ENCODE measurements at regions not wholly inside any gene's neighbourhood (a gene's known extent, or its start where the extent isn't known, plus 50 kb on each side); places are given as distances from the start of the nearest gene placed in this dataset.

GRCh38 chr21:32844653-32845436, 73.3 kb upstream of the PAXBP1 start:
- H3K4me1 ChIP-seq = no peaks in the 10 kb centered on the region
- DNase-seq (ENCODE audit: low spot score in 2 of 2) = no peak
- 70 to 71% methylated on average over 14 of the region's 14 CpGs for WGBS, 2 donors
- no peaks in the 10 kb centered on the region for H3K9me3 ChIP-seq
- H3K27ac ChIP-seq = no peak overlapping the region
- TF ChIP-seq EP300 (IDR thresholded peaks at IDR 0.05) = no peak
- no peak for TF ChIP-seq CTCF (IDR thresholded peaks at IDR 0.05)
- TF ChIP-seq POLR2A (IDR thresholded peaks at IDR 0.05) = no peak
- no peaks in the 10 kb centered on the region for H3K36me3 ChIP-seq
- no peaks in the 10 kb centered on the region for H3K27me3 ChIP-seq
- H3K4me3 ChIP-seq = no peak overlapping the region

- Histone ChIP-seq H3K9me3 (peaks cover 0 to 11% (median 0%) of the 10 kb centered on the region in 4 donors), H3K27ac (no peak overlapping the region), H3K4me3 (no peak overlapping the region), H3K36me3 (no peaks in the 10 kb centered on the region), H3K27me3 (no peaks in the 10 kb centered on the region), H3K4me1 (peaks cover 0 to 7% (median 0%) of the 10 kb centered on the region in 4 donors)
- DNase-seq (ENCODE audit: low spot score in 2 of 2) = no peak
- WGBS, 2 donors = 91 to 95% methylated on average over 4 of the region's 4 CpGs
- no peak for TF ChIP-seq CTCF (IDR thresholded peaks at IDR 0.05)
- no peak for TF ChIP-seq POLR2A (IDR thresholded peaks at IDR 0.05)
- TF ChIP-seq EP300 (IDR thresholded peaks at IDR 0.05) = no peak
These were observed 87.1 kb upstream of the PAXBP1 start for GRCh38 chr21:32858628-32859027.

- Histone ChIP-seq H3K9me3 (peaks cover 0 to 11% (median 0%) of the 10 kb centered on the region in 4 donors), H3K27me3 (no peaks in the 10 kb centered on the region), H3K27ac (no peak overlapping the region), H3K36me3 (no peaks in the 10 kb centered on the region), H3K4me1 (peaks cover 0 to 7% (median 0%) of the 10 kb centered on the region in 4 donors), H3K4me3 (no peak overlapping the region)
- no peak for DNase-seq (ENCODE audit: low spot score in 2 of 2)
- TF ChIP-seq CTCF (IDR thresholded peaks at IDR 0.05) (no peak), EP300 (IDR thresholded peaks at IDR 0.05) (no peak), POLR2A (IDR thresholded peaks at IDR 0.05) (no peak)
These were observed 88.8 kb upstream of the PAXBP1 start for GRCh38 chr21:32860399-32860798.

DNA sequence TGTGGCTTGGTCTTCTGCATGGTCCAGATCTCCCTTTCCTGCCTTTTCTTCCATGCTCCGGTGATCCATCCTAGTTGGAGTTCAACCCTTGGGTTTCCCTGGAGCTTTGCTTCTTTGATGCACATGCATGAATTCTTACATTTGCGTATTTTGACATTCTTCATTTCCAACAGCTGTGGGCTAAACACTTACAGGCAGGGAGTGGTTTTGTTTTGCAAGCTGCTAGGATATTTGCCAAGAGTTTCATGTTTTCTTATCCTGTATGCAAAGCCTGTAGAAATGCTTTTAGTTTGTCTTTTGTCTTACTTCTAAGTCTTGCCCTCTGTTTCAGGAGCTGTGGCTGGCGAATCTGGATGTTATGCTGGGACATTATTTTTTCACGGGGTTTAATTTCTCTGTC, 90.3 kb upstream of the PAXBP1 start:
- WGBS, 2 donors = 39 to 42% methylated on average over 4 of the region's 4 CpGs
- no peak for TF ChIP-seq EP300 (IDR thresholded peaks at IDR 0.05)
- TF ChIP-seq POLR2A (IDR thresholded peaks at IDR 0.05) = no peak
- TF ChIP-seq CTCF (IDR thresholded peaks at IDR 0.05) = no peak

GRCh38 chr21:32867597-32867996, 96.0 kb upstream of the PAXBP1 start:
- no peak overlapping the region for H3K27ac ChIP-seq
- DNase-seq (ENCODE audit: low spot score in 2 of 2) = no peak
- 76 to 82% methylated on average over 4 of the region's 4 CpGs for WGBS, 2 donors
- TF ChIP-seq POLR2A (IDR thresholded peaks at IDR 0.05) (no peak), EP300 (IDR thresholded peaks at IDR 0.05) (no peak), CTCF (IDR thresholded peaks at IDR 0.05) (no peak)
- no peak overlapping the region for H3K4me3 ChIP-seq
- no peaks in the 10 kb centered on the region for H3K4me1 ChIP-seq
- H3K9me3 ChIP-seq = no peaks in the 10 kb centered on the region
- no peaks in the 10 kb centered on the region for H3K36me3 ChIP-seq
- no peaks in the 10 kb centered on the region for H3K27me3 ChIP-seq

More for the DNA sequence above, 90.3 kb upstream of the PAXBP1 start:
- no peak overlapping the region for H3K27ac ChIP-seq
- H3K4me1 ChIP-seq = peaks cover 0 to 7% (median 0%) of the 10 kb centered on the region in 4 donors
- no peak for DNase-seq (ENCODE audit: low spot score in 2 of 2)
- H3K4me3 ChIP-seq = no peak overlapping the region
- H3K27me3 ChIP-seq = no peaks in the 10 kb centered on the region
- H3K9me3 ChIP-seq = peaks cover 0 to 11% (median 0%) of the 10 kb centered on the region in 4 donors
- no peaks in the 10 kb centered on the region for H3K36me3 ChIP-seq
